Caco-2 (cell line): ENCODE measurements at regions not wholly inside any gene's neighbourhood (a gene's known extent, or its start where the extent isn't known, plus 50 kb on each side); places are given as distances from the start of the nearest gene placed in this dataset.
A peak's percentile ranks its signal among the peaks of the same experiment; 100 is the strongest.

ENCODE experiments used
- BruUV-seq: library from RNA; stranded (reverse); fragments of 400-500 nt; replicated peaks from 2 replicates; lab custom pipeline; 2021; lab: Mats Ljungman, UMichigan
- CTCF ChIA-PET: fragments of 300-600 bp; sonication (Branson Sonifier 250); formaldehyde crosslinking; loops from one replicate; lab custom pipeline; 2022; ENCODE audit warnings: antibody characterized with exemption; lab: Charles Lee
- POLR2A ChIA-PET: fragments of 300-600 bp; sonication (Branson Sonifier 250); formaldehyde crosslinking; loops from one replicate; lab custom pipeline; 2022; ENCODE audit warnings: antibody characterized with exemption; lab: Charles Lee
- DNase-seq, 2 experiments: peaks; one replicate each; pipeline versions ENCODE4 v3.0.0 to v3.0.0-alpha.2; 2020 to 2022
- H3K27me3 ChIP-seq: replicated peaks from 2 replicates; pipeline ENCODE4 v1.6.0; 2011; ENCODE audit warnings: low read length; ENCODE audit not compliant: control insufficient read depth, insufficient read depth
- H3K36me3 ChIP-seq: 2 replicates; pipeline ENCODE4 v1.5.1; 2011; ENCODE audit warnings: low read length; ENCODE audit not compliant: control insufficient read depth, insufficient read depth
- H3K4me1 ChIP-seq: fragments of 250-450 bp; sonication (Bioruptor Pico); 2 replicates; pipeline ENCODE4 v1.5.1; 2020; ENCODE audit warnings: mild to moderate bottlenecking
- H3K4me3 ChIP-seq: 2 replicates; pipeline ENCODE4 v1.5.1; 2011; ENCODE audit warnings: low read depth, mild to moderate bottlenecking, control low read depth, low read length
- H3K9me3 ChIP-seq: fragments of 250-450 bp; sonication (Bioruptor Pico); 2 replicates; pipeline ENCODE4 v1.5.1; 2020; ENCODE audit warnings: mild to moderate bottlenecking, moderate library complexity
- H3K27ac Mint-ChIP-seq: one replicate; pipeline ENCODE4 v1.8.0; 2022; ENCODE audit warnings: mixed read lengths; ENCODE audit not compliant: unreplicated experiment
- H3K27me3 Mint-ChIP-seq: one replicate; pipeline ENCODE4 v1.8.0; 2022; ENCODE audit warnings: mixed read lengths; ENCODE audit not compliant: insufficient read depth, unreplicated experiment
- H3K36me3 Mint-ChIP-seq: one replicate; pipeline ENCODE4 v1.8.0; 2022; ENCODE audit warnings: mild to moderate bottlenecking, mixed read lengths; ENCODE audit not compliant: insufficient read depth, unreplicated experiment
- H3K4me1 Mint-ChIP-seq: one replicate; pipeline ENCODE4 v1.8.0; 2022; ENCODE audit warnings: low read depth, mixed read lengths; ENCODE audit not compliant: unreplicated experiment
- H3K4me3 Mint-ChIP-seq: one replicate; pipeline ENCODE4 v1.8.0; 2022; ENCODE audit warnings: mild to moderate bottlenecking, moderate library complexity, mixed read lengths; ENCODE audit not compliant: unreplicated experiment
- H3K9me3 Mint-ChIP-seq: one replicate; pipeline ENCODE4 v1.8.0; 2022; ENCODE audit warnings: mixed read lengths; ENCODE audit not compliant: unreplicated experiment
- intact Hi-C: fragments of 100-400 bp; cut with micrococcal nuclease; formaldehyde crosslinking; loops from one replicate; pipeline ENCODE4 v1.10.0; 2022; ENCODE audit not compliant: unreplicated experiment
- TF ChIP-seq, protein P1 (sequence below), 2 experiments: fragments of 200-600 bp in 1 of 2; IDR thresholded peaks; 1 replicate in 1 of 2; 2 replicates in 1 of 2; pipeline versions ENCODE4 v1.5.1 to v1.8.0; 2011 to 2022; ENCODE audit warnings: antibody characterized with exemption in 1 of 2, control low read depth in 1 of 2, inconsistent platforms in 1 of 2, low read depth in 1 of 2, low read length in 1 of 2, mild to moderate bottlenecking in 1 of 2, moderate library complexity in 1 of 2; ENCODE audit not compliant: insufficient read depth in 1 of 2, severe bottlenecking in 1 of 2, unreplicated experiment in 1 of 2

DNA sequence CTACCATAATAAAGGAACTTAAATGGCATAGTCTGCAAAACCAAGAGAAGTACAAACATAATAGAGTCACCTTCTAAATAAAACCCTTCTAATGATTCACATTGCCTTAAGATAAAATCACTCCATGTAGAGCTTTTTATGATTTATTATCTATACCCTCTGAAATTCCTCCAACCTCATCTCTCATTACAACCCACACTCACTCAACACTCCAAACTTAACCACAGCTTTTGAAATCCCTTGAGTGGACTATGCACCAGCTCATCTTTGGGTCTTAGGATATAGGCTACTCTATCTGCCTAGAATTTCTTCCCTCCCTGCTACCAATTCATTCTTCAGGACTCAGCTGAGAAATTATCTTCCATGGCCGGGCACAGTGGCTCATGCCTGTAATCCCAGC lies 122.5 kb downstream of the CETN3 start:
- no peaks in the 10 kb centered on the region for H3K9me3 ChIP-seq
- TF ChIP-seq, protein P1, sequence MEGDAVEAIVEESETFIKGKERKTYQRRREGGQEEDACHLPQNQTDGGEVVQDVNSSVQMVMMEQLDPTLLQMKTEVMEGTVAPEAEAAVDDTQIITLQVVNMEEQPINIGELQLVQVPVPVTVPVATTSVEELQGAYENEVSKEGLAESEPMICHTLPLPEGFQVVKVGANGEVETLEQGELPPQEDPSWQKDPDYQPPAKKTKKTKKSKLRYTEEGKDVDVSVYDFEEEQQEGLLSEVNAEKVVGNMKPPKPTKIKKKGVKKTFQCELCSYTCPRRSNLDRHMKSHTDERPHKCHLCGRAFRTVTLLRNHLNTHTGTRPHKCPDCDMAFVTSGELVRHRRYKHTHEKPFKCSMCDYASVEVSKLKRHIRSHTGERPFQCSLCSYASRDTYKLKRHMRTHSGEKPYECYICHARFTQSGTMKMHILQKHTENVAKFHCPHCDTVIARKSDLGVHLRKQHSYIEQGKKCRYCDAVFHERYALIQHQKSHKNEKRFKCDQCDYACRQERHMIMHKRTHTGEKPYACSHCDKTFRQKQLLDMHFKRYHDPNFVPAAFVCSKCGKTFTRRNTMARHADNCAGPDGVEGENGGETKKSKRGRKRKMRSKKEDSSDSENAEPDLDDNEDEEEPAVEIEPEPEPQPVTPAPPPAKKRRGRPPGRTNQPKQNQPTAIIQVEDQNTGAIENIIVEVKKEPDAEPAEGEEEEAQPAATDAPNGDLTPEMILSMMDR (IDR thresholded peaks at IDR 0.05; ENCODE audit: insufficient read depth in 1 of 2, low read depth in 1 of 2, low read length in 1 of 2, severe bottlenecking in 1 of 2, unreplicated experiment in 1 of 2), result no peak
- intact Hi-C loops, result no loop called here
- H3K27me3 ChIP-seq, result no peaks in the 10 kb centered on the region
- Mint-ChIP-seq H3K27me3 (no peaks in the 10 kb centered on the region), H3K4me3 (no peak overlapping the region), H3K4me1 (no peaks in the 10 kb centered on the region), H3K9me3 (no peaks in the 10 kb centered on the region), H3K27ac (no peak overlapping the region), H3K36me3 (no peaks in the 10 kb centered on the region)
- H3K4me1 ChIP-seq, result peaks cover 23% of the 10 kb centered on the region
- no peak overlapping the region for H3K4me3 ChIP-seq
- BruUV-seq, result no TSS peak
- no peaks in the 10 kb centered on the region for H3K36me3 ChIP-seq
- ChIA-PET POLR2A (no interaction called here), CTCF (no interaction called here)
- no peak for DNase-seq

DNA sequence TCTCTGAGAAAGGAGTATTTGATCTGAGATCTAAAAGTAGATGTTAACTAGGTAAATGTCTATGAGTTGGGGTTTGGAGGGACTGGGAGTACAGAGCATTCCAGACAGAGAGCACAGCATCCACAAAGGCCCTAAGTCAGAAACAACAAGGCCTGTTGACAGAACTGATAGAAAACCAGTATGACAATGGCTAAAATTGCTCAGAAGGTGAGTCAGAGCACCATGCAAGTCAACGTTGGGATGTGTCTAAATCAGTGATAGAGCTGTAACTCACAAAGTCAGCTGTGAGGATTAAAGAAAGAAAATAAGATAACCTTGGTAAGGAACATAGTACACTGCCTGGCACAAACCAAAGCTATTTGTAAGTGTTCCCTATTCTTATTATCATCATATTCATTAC lies 124.0 kb downstream of the CETN3 start:
- POLR2A ChIA-PET, result no interaction called here
- intact Hi-C loops, result no loop called here
- Histone ChIP-seq H3K36me3 (no peaks in the 10 kb centered on the region), H3K27me3 (no peaks in the 10 kb centered on the region), H3K9me3 (no peaks in the 10 kb centered on the region), H3K4me1 (peaks cover 23% of the 10 kb centered on the region), H3K4me3 (no peak overlapping the region)
- H3K27me3 Mint-ChIP-seq, result no peaks in the 10 kb centered on the region
- CTCF ChIA-PET, result no interaction called here
- no TSS peak for BruUV-seq
- H3K9me3 Mint-ChIP-seq, result no peaks in the 10 kb centered on the region
- H3K36me3 Mint-ChIP-seq, result no peaks in the 10 kb centered on the region
- no peaks in the 10 kb centered on the region for H3K4me1 Mint-ChIP-seq
- no peak overlapping the region for H3K27ac Mint-ChIP-seq
- TF ChIP-seq, protein P1 (IDR thresholded peaks at IDR 0.05; ENCODE audit: insufficient read depth in 1 of 2, low read depth in 1 of 2, low read length in 1 of 2, severe bottlenecking in 1 of 2, unreplicated experiment in 1 of 2), result no peak
- peak in 1 of 2 experiments; percentile 4 for DNase-seq
- H3K4me3 Mint-ChIP-seq, result no peak overlapping the region

DNA sequence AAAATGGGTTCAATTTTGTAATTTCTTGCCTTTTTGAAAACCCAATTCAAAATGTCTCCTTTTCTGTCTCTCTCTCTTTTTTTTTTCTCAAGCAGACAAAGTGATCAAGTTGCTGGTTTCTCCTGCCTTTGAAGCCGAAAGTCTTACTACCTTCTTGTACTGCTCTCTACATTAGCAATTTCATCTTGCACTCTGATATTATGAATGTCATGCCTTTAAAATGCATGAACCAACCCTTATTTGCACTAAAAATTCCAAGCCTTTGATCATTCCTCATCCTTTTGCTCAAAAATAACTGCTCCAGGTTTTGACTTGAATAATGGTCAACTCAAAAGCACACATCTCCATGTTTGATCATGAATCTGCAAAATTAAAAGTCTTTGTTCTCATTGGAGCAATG lies 125.2 kb downstream of the CETN3 start:
- DNase-seq, result peak in 1 of 2 experiments; percentile 5
- no TSS peak for BruUV-seq
- intact Hi-C loops, result no loop called here
- Mint-ChIP-seq H3K9me3 (no peaks in the 10 kb centered on the region), H3K36me3 (no peaks in the 10 kb centered on the region), H3K27ac (no peak overlapping the region), H3K4me1 (no peaks in the 10 kb centered on the region), H3K27me3 (no peaks in the 10 kb centered on the region), H3K4me3 (no peak overlapping the region)
- Histone ChIP-seq H3K9me3 (no peaks in the 10 kb centered on the region), H3K4me1 (peaks cover 15% of the 10 kb centered on the region), H3K36me3 (no peaks in the 10 kb centered on the region), H3K4me3 (no peak overlapping the region), H3K27me3 (no peaks in the 10 kb centered on the region)
- POLR2A ChIA-PET, result no interaction called here
- TF ChIP-seq, protein P1 (IDR thresholded peaks at IDR 0.05; ENCODE audit: insufficient read depth in 1 of 2, low read depth in 1 of 2, low read length in 1 of 2, severe bottlenecking in 1 of 2, unreplicated experiment in 1 of 2), result no peak
- CTCF ChIA-PET, result no interaction called here
